HG03571 (cell line): ENCODE measurements at regions not wholly inside any gene's neighbourhood (a gene's known extent, or its start where the extent isn't known, plus 50 kb on each side); places are given as distances from the start of the nearest gene placed in this dataset.
"Not testable (repeated sequence)": the region's sequence is repeated elsewhere in the genome, so short reads cannot be mapped to it uniquely, and the experiment has no call there.

Experiments used
- ATAC-seq: cut with Tn5 transposase; IDR thresholded peaks from one replicate; pipeline ENCODE4 v1.9.1; 2021; ENCODE audit not compliant: unreplicated experiment

DNA sequence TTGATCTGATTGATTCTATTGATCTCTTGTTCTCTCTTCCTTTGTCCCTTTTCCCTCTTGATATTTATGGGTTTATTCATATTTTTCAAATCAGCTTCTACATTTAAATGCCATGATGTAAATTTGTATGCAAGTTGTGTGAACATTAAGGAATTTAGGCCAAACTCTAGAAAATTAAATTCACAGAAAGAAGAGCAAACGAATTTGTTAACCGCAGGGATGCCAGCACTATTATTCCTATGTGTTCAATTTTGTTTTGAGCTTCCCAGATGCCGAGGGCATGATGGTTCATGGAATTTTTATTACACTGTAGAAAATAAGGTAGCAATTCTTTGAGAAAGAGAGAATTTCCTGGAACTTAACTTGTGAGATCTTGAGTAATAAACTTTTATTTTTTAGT is 220.9 kb downstream of the BUB3 start:
- no peak for ATAC-seq

DNA sequence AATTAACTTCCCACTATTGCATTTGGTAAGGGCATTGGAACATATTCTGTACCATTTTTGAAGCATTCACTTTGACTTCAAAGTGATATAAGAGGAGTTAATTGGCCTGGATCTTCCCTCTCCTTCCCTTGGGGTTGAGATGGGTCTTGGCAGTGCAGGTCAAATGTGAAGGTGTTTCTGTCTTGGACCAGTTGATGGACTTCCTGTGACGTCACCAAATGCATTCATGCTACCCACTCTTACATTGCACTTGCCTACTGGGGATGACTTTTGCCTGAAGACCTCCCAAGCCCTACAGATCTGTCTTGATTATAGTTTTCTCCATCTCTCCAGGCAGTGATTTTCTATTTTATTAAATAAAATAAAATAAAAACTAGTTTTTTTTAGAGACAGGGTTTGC is 221.5 kb downstream of the BUB3 start:
- ATAC-seq = no peak

DNA sequence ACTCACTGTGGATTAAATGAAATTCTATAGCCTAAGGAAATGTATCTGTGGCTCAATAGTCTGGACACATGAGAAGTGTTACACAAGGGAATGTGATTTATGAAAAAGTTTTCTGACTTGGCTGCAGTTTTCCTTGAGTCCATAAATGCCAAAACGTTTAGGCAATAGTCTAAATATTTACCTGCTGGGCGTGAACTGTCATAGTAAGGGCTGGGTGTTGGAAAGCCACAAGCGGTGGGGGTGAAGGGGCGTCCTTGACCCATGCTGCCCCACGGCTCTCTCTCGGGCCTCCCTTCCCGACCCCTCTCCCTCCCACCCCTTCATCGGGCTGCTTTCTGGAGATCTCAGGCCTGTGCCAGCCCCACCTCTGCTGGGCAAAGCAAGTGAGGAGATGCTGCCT is 223.7 kb downstream of the BUB3 start:
- ATAC-seq = no peak

DNA sequence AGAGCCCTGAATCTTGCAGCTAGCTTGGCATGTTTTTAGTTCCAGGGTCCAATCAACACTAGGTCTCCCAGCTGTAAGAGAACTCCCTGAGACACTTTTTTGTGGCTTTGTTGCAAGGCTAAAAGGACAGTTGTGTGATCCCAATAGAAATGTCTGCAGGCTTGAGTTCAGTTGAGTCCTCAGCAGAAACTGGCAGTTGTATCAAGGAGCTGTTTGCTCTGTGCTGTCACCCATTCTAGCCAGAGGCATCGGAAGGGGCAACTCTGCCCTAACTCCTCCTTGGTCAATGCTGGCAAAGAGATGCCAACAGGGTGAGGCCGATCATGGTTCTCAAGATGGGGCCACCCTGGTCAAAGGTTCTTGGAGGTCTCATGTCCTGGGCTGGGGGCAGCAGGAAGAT is 224.1 kb downstream of the BUB3 start:
- ATAC-seq = no peak

DNA sequence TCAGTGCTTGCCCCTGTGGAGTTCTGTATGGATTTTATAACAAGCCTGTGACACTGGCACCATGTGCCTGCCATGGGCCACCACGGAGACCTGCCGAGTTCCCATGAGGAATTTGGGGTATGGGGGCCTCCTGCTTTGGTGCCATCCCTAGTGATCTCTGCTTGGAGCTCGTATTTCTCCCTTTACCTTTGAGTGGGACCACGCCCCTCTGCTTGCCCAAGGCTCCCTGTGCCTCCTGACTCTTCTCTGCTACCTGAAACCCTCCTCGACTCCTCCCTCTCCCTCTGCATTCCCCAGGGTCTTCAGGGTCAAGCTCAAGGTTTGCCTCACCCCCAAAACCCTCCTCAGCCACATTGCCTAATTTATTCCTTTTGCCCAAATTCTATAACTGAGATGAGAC is 225.0 kb downstream of the BUB3 start:
- no peak for ATAC-seq

DNA sequence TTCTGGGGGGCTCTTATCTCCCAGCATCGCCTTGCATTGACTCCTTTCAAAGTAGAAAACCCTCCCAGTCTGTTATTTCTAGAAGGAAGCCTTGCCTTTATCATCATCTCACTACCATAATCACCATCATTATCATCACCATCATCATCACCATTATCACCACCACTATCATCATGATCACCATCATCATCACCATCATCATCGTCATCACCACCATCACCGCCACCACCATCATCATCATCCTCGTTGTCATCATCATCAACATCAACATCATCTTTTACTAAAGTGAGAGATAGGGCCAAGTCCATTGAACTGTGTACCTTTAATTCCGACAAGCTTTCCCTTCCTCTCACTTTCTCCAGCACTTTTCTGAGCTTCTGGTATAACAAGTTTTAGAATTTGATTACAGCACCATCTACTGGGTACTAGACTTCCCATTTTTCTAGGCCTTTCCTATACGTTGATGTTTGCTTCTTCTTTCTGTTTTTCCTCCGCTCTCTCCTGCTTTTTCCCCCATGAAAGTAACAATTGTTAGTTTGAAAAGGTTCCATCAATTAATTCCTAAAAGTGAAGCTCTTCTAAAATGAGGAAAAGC is 226.4 kb downstream of the BUB3 start:
- ATAC-seq = no peak

DNA sequence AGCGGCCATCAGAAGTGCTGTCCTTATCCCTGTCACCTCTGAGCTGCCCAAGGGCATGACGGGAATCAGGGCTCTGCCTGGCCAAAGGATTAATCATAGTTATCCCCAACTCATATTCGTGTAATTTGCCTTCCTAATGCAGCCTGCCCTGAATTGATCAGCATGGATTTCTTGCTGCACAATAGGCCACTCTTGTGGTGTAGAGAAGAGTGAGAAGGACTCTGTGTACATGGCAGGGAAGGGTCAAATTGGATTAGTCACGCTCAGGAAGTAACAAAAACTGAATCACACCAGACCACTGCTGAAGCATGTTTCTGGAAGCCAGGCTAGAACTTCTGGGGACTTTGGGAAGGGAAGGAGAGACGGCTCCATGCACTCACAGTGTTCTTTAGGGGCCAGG is 227.0 kb downstream of the BUB3 start:
- ATAC-seq = no peak

DNA sequence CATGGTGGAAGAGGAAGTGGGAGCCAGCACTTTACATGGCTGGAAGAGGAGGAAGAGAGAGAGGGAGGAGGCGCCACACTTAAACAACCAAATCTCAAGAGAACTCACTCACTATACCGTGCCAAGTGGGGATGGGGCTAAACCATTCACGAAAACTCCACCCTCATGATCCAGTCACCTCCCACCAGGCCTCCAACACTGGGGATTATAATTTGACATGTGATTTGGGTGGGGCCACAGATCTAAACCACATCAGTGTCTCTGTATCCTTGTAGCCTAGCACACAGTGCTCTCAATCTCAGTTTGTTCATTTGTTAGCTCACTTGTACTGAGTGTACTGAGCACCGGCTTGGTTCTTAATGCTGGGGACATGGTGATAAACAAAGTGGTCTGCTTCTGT is 228.3 kb downstream of the BUB3 start:
- ATAC-seq = no peak

DNA sequence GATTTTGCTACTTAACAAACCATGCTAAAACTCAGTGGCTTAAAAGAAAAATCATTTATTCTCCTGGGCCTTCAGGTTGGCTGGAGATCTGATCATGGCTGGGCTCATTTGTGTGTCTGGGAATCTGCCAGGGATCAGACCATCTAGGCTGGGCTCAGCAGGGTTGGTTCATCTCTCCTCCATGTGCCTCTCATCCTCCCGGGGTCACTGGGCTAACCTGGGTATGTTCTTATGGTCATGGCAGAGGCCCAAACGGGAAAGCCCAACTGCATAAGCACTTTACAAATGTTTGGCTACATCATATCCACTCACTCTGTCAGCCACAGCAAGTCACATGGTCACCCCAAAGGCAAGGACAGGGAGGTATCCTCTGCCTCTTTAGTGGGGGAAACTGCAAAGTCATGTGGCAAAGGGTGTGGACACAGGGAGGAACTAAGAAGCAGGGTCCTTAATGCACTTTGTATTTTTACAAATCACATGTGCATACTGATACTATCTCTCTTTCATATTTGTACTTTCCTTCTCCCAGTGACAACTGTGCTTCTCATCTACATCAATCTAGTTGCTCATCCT is 231.4 kb downstream of the BUB3 start:
- no peak for ATAC-seq

DNA sequence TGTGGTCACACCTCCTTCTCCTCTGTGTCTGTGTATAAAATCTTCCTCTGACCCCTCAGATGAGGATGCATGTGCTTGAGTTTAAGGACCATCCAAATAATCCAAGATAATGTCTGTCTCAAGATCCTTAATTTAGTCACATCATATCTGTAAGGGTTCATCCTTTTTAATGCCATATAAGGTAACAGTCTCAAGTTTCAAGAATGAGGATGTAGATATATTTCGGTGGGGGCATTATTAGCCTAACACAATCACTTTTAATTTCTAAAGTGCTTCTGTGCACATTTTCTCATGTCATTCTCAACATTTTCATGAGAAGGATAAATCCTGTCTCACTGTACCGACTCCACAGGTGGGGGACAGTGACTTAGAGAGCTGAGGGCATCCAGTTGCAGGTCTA is 235.3 kb downstream of the BUB3 start:
- ATAC-seq = no peak

DNA sequence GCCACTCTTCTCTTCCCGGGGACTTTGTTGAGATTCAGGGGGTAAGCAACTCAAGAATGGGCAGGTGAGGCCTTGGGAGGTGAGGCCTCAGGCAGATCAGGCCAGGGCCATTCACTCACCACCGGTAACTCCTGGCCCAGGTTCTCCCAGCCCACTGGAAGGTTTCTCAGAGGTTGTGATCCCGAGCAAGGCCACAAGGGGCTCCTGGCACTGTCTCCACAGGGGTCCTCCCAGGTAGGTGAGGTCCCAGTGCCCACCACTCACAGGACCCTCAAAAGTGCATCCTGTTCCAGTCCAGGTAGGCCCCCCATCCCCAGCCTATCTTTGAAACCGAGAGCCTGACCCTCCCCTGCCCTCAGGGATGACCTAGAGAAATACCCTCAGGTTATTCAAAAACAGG is 236.1 kb downstream of the BUB3 start:
- ATAC-seq = no peak

DNA sequence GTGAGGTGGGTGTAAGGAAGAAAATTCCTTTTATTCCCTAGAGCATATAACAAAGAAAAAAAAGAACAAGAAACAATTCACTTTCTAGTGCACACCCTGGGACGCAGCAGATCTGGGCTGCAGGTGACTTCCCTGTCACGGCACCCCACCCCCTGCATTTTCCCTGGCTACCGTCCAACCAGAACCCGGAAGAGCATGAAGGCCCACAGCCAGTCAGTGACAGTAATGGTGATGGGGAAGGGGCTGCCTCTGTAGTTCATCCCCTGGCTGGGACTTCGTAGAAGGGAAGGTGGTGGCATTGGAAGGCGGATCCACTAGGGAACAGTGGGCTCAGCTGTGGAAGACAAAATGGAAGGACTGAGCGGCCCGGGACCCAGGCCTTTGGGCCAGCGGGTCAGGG is 236.7 kb downstream of the BUB3 start:
- ATAC-seq = no peak

DNA sequence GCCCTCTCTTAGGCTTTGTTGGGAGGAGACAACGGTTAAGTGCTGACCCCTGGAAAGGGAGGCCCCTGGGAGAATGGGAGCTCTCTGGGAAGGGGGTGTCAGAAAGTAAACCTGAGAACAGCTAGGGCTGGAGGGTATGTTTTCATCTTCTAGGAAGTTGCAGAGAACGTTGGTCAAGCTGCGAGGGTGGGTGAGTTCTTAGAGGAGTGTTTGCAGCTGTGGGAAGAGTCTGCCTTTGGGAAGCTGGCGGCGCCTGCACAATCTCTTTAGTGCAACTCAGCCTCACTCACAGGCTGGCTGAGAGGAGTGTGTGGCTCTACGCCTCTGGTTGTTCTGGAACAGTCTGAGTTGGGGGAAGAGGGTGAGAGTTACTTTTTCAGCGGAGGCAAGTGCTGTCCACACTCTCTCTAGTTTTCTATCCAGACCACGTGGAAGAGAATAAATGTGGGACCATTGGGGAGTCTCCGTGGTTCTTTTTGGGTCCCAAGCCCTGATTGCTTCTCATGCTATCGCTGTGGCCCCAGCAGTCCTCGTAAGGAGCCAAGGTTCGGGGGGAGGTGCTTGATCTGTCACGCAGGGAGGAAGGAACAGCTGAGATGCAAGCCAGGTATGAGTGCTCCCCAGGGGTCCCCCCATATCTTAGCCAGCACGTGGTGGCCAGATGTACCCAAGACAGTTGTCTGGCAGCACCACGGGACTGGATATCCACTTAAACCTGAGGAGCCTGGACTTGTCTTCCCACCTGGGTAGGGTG is 237.2 kb downstream of the BUB3 start:
- ATAC-seq = peak; percentile 18

DNA sequence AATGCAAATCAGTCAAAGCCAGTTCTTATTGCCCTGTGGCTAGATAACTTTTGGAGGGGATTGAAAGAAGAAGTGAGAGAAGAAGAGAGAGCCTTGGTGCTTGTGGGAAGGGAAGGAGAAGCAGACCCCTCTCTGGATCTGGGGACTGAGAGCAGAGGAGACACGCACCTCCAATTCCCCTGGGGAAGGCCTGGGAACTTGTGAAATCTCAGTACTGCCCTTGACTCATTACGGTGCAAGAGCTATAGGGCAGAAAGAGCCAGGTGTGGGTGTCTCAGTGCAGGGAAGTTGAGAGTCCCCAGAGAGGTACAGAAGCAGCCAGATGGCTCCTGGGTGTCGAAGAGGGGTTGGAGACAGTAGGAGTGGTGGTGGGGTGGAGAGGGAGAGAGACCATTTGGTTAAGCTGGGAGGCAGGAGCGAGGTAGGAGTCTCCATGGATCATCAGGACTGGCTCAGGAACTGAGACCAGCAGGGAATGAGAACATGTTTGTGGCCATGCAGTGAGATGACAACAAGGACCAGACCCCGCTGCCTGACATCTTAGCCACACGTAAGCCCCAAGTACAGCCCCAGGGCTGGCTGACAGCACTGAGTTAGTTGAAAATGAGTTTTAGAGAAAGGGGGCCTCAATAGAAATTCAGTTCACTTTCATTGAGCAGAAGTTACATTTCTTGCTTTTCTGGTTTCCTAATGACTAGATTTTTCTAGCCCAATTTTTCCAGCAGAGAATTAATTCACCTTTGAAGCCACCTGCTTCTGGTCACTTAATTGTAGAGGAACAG is 238.2 kb downstream of the BUB3 start:
- ATAC-seq = peak; percentile 91

DNA sequence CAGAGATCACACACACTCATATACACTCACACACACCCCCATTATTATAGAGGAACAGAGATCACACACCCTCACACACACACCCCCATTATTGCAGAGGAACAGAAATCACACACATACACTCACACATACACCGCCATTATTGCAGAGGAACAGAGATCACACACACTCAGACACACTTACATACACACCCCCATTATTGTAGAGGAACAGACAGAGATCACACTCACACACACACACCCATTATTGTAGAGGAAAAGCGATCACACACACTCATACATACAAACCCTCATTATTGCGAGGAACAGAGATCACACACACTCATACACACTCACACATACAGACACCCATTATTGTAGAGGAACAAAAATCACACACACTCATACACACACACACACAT is 239.0 kb downstream of the BUB3 start:
- no peak for ATAC-seq

DNA sequence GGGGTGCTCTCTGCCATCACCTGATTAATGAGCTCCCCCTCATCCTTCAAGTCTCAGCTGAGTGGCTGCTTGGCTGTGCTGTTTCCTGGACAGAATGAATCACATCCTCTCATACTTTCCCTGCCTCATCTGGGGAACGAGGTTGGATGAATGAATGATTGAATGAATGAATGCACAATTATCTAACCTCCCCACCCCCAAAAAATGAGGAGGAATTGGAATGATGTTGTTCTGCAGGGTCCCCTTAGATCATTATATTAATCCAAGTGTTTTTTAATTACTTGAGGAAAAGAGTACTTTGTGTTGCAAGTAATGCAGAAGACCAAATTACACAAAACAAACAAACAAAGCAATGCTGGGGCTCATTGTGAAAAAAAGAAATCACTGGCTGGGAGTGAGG is 240.2 kb downstream of the BUB3 start:
- no peak for ATAC-seq

DNA sequence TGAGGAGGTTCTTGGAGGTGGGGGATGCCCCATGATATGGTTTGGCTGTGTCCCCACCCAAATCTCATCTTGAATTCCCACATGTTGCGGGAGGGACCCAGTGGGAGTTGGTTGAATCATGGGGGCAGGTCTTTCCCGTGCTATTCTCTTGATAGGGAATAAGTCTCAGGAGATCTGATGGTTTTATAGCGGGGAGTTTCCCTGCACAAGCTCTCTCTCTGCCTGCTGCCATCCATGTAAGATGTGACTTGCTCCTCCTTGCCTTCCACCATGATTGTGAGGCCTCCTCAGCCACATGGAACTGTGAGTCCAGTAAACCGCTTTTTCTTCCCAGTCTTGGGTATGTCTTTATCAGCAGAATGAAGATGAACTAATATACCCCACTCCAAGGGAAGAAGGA is 241.0 kb downstream of the BUB3 start:
- not testable (repeated sequence) for ATAC-seq

DNA sequence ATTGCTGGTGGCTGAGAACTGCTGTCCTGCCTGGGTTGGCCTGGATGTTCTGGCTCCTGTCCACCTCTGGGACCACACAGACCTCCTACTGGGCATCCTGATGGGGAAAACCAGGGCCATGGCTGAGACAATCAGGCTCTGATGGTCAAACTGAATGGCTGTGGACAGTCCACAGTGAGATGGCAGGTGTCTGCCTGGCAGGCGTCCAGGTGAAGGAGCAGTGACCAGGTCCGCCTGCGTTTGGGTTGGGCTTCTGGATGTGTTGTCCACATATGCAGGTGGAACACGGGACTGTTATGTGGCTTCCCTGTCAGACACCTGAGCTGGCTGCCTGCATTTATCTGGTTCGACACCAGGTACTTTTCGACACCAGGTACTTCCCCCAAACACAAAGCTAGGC is 241.7 kb downstream of the BUB3 start:
- no peak for ATAC-seq

DNA sequence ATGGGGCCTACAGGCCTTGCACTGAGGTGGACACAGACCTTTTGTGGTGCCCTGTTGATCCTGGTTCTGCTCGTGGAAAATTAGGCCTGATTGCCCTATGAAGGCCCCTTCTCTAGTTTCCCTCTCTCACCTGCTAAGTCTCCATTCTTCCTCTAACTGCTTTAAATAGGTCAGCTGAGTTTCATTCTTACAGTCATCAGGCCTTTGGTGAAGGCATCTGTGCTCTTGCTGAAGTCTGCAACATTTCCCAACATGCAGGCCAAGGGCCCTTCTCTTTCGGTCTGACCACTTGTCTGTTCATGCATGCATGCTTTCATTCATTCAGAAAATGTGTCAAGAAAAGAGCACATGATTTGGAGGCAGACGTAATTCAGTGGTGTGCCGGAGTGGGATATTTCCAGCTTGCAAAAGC is 244.0 kb downstream of the BUB3 start:
- ATAC-seq = peak; percentile 72

DNA sequence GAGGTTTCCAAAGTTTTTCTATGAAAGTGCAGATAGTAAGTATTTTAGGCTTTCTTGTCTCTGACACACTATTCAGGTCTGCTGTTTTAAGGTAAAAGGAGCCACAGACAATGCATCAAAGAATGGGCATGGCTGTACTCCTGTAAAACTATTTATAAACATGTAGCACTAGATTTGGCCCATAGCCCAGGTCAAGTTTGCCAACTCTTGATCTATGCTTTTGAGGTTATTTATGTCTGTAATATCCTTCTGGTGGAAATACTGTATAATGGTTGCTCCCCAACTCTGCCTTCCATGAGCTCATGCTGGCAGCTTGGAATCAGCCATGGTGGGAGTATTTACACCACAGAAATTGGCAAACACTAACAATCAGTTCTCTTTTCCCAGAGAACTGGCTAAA is 244.6 kb downstream of the BUB3 start:
- no peak for ATAC-seq

DNA sequence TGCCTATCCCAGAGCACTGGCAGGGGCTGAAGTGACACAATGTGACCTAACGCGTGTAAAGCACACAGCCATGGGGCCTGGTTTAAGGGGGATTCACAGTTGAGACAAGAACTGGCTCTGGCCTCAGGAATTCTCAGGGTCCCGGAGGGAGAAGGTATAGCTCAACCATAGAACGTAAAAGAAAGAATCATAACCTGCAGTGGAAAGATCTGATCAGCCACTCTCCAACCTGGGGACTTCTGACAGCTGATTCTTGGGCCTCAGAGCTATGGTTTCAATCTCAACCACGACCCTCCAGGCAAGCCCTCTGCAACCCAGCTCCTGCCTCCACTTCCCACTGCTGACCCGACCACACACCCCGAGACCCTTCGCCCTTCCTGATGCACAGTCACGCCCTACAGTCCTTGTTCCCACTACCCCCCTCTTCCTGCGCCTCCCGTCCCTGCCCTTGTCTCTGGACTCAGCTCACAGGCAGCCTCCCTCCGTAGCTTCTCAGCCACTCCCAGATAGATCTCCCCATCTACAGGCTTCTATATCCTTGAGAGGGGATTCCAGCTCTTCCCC is 245.2 kb downstream of the BUB3 start:
- ATAC-seq = no peak

DNA sequence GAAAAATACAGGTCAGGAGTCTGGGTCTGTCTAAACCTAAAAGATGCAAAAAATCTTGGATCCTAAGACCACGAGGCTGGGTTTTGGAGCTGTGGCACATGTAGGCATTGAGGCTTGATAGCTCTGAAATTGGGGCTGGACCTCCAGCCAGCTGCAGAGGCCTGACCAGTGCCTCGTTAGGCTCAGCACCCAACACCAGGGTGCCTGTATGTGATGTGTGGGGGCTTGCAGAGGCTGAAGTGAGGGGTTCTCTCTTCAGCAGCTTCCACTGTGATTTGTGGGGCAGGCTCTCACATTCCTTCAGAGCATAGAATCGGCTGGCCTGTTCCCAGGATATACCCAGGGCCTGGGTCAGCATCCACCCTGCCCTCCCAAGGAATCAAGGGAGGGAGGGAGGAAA is 247.8 kb downstream of the BUB3 start:
- no peak for ATAC-seq
